ENCODE measurements at regions not wholly inside any gene's neighbourhood (a gene's known extent, or its start where the extent isn't known, plus 50 kb on each side); places are given as distances from the start of the nearest gene placed in this dataset.

- DNase-seq: no peak
Measured at GRCh38 chr9:107971241-107971640, 481.7 kb upstream of the KLF4 start.

GRCh38 chr9:107970726-107971125 lies 481.2 kb upstream of the KLF4 start:
- no peak for DNase-seq

GRCh38 chr9:107969727-107970126 lies 480.2 kb upstream of the KLF4 start:
- DNase-seq: no peak

GRCh38 chr9:107969141-107969540 lies 479.6 kb upstream of the KLF4 start:
- no peak for DNase-seq

- DNase-seq: no peak
Measured at GRCh38 chr9:107963246-107963645, 473.7 kb upstream of the KLF4 start.

- DNase-seq: no peak
Measured at GRCh38 chr9:107960916-107961315, 471.3 kb upstream of the KLF4 start.

- no peak for DNase-seq
Measured at GRCh38 chr9:107954312-107954711, 464.7 kb upstream of the KLF4 start.

- DNase-seq: no peak
Measured at GRCh38 chr9:107953556-107954125, 464.1 kb upstream of the KLF4 start.

GRCh38 chr9:107952773-107953172 lies 463.2 kb upstream of the KLF4 start:
- no peak for DNase-seq

- no peak for DNase-seq
Measured at GRCh38 chr9:107951511-107951910, 461.9 kb upstream of the KLF4 start.

GRCh38 chr9:107949061-107949460 lies 459.5 kb upstream of the KLF4 start:
- no peak for DNase-seq

- no peak for DNase-seq
Measured at GRCh38 chr9:107948601-107949000, 459.0 kb upstream of the KLF4 start.

GRCh38 chr9:107948086-107948485 lies 458.5 kb upstream of the KLF4 start:
- no peak for DNase-seq

GRCh38 chr9:107946364-107947141 lies 457.0 kb upstream of the KLF4 start:
- no peak for DNase-seq

GRCh38 chr9:107945961-107946360 lies 456.4 kb upstream of the KLF4 start:
- no peak for DNase-seq

GRCh38 chr9:107945493-107945892 lies 455.9 kb upstream of the KLF4 start:
- DNase-seq: no peak

GRCh38 chr9:107944387-107944786 lies 454.8 kb upstream of the KLF4 start:
- no peak for DNase-seq

- no peak for DNase-seq
Measured at GRCh38 chr9:107943901-107944300, 454.3 kb upstream of the KLF4 start.

GRCh38 chr9:107942856-107943255 lies 453.3 kb upstream of the KLF4 start:
- no peak for DNase-seq

- no peak for DNase-seq
Measured at GRCh38 chr9:107942291-107942690, 452.7 kb upstream of the KLF4 start.

- no peak for DNase-seq
Measured at GRCh38 chr9:107940616-107941595, 451.3 kb upstream of the KLF4 start.

- no peak for DNase-seq
Measured at GRCh38 chr9:107938801-107939386, 449.3 kb upstream of the KLF4 start.

GRCh38 chr9:107935931-107936330 lies 446.4 kb upstream of the KLF4 start:
- DNase-seq: no peak

Data from NCI-H748 treated with DMSO at 0.1 percent for 48 hours (cell line).